GM19467 (cell line): ENCODE measurements at regions not wholly inside any gene's neighbourhood (a gene's known extent, or its start where the extent isn't known, plus 50 kb on each side); places are given as distances from the start of the nearest gene placed in this dataset.

ENCODE experiments used
- ATAC-seq: cut with Tn5 transposase; IDR thresholded peaks from one replicate; pipeline ENCODE4 v1.9.1; 2021; ENCODE audit warnings: mild to moderate bottlenecking, moderate library complexity; ENCODE audit not compliant: unreplicated experiment

GRCh38 chr12:115407723-115408122 is 723.7 kb upstream of the TBX3 start:
- ATAC-seq, result no peak

- no peak for ATAC-seq
Observed at GRCh38 chr12:115407036-115407435, 723.1 kb upstream of the TBX3 start.

- ATAC-seq, result no peak
Observed at GRCh38 chr12:115405471-115405860, 721.5 kb upstream of the TBX3 start.

- ATAC-seq, result no peak
Observed at GRCh38 chr12:115404761-115405470, 720.9 kb upstream of the TBX3 start.

GRCh38 chr12:115403689-115404088 is 719.7 kb upstream of the TBX3 start:
- no peak for ATAC-seq

GRCh38 chr12:115403253-115403652 is 719.3 kb upstream of the TBX3 start:
- ATAC-seq, result no peak

- ATAC-seq, result no peak
Observed at GRCh38 chr12:115402443-115403180, 718.6 kb upstream of the TBX3 start.

- no peak for ATAC-seq
Observed at GRCh38 chr12:115401761-115402160, 717.8 kb upstream of the TBX3 start.

- no peak for ATAC-seq
Observed at GRCh38 chr12:115400011-115400410, 716.0 kb upstream of the TBX3 start.

- ATAC-seq, result no peak
Observed at GRCh38 chr12:115398311-115398781, 714.4 kb upstream of the TBX3 start.

GRCh38 chr12:115396567-115396966 is 712.6 kb upstream of the TBX3 start:
- no peak for ATAC-seq

GRCh38 chr12:115394496-115395220 is 710.7 kb upstream of the TBX3 start:
- no peak for ATAC-seq

GRCh38 chr12:115388139-115388538 is 704.2 kb upstream of the TBX3 start:
- ATAC-seq, result no peak

GRCh38 chr12:115387467-115387901 is 703.5 kb upstream of the TBX3 start:
- ATAC-seq, result no peak

GRCh38 chr12:115386946-115387345 is 703.0 kb upstream of the TBX3 start:
- no peak for ATAC-seq

GRCh38 chr12:115385141-115385540 is 701.2 kb upstream of the TBX3 start:
- no peak for ATAC-seq

GRCh38 chr12:115384391-115384790 is 700.4 kb upstream of the TBX3 start:
- ATAC-seq, result no peak

GRCh38 chr12:115383668-115384067 is 699.7 kb upstream of the TBX3 start:
- ATAC-seq, result no peak

GRCh38 chr12:115382681-115383080 is 698.7 kb upstream of the TBX3 start:
- no peak for ATAC-seq

- ATAC-seq, result no peak
Observed at GRCh38 chr12:115380546-115381120, 696.7 kb upstream of the TBX3 start.

- ATAC-seq, result no peak
Observed at GRCh38 chr12:115378291-115378690, 694.3 kb upstream of the TBX3 start.
